ENCODE measurements at regions not wholly inside any gene's neighbourhood (a gene's known extent, or its start where the extent isn't known, plus 50 kb on each side); places are given as distances from the start of the nearest gene placed in this dataset.
A peak's percentile ranks its signal among the peaks of the same experiment; 100 is the strongest.

DNA sequence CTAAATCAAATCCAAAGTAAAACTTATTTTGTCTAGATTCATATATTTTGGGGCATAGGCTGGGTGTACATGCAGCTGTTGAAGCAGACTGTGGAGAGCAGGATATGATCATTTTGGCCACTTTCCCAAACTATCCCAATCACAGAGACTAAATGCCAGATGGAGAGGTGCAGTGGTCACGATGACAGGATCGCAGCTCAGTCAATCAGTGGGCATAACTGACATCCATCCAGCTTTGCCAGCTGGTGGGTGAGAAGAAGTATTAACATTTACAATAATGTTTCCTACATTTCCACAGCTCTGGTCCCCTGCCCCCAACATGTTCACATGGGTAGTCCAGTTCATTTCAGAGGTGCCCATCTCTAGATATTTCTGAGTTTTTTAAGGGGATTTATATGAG, 255.5 kb upstream of the SESN3 start:
- no peak overlapping the region for H3K9ac ChIP-seq (ENCODE audit: low read length)
- no peaks in the 10 kb centered on the region for H3K27me3 ChIP-seq (ENCODE audit: low read length)
- H3K36me3 ChIP-seq (ENCODE audit: insufficient read depth, low read length), result no peaks in the 10 kb centered on the region
- DNase-seq, result no peak
- no peaks in the 10 kb centered on the region for H3K79me2 ChIP-seq (ENCODE audit: low read length)
- no peak overlapping the region for H3K27ac ChIP-seq (ENCODE audit: low read length)
- H3K9me3 ChIP-seq (ENCODE audit: low read length), result no peaks in the 10 kb centered on the region
- no peaks in the 10 kb centered on the region for H3K9me2 ChIP-seq (replicated peaks; ENCODE audit: insufficient read depth, low read length)
- H3K4me1 ChIP-seq (ENCODE audit: low read length), result no peaks in the 10 kb centered on the region
- H4K20me1 ChIP-seq (ENCODE audit: insufficient read depth, low read depth, low read length), result no peaks in the 10 kb centered on the region
- H3K4me3 ChIP-seq (ENCODE audit: low read length), result no peak overlapping the region
- no peak overlapping the region for H2AFZ ChIP-seq (ENCODE audit: low read length)
- H3K4me2 ChIP-seq (ENCODE audit: low read depth, low read length, poor library complexity, severe bottlenecking), result no peak overlapping the region

GRCh38 chr11:95485115-95485900, 254.3 kb upstream of the SESN3 start:
- Histone ChIP-seq H3K36me3 (ENCODE audit: insufficient read depth, low read length) (no peaks in the 10 kb centered on the region), H3K4me3 (ENCODE audit: low read length) (no peak overlapping the region), H3K27me3 (ENCODE audit: low read length) (no peaks in the 10 kb centered on the region), H3K4me1 (ENCODE audit: low read length) (no peaks in the 10 kb centered on the region), H3K9me3 (ENCODE audit: low read length) (no peaks in the 10 kb centered on the region), H3K4me2 (ENCODE audit: low read depth, low read length, poor library complexity, severe bottlenecking) (no peak overlapping the region), H3K27ac (ENCODE audit: low read length) (no peak overlapping the region), H2AFZ (ENCODE audit: low read length) (no peak overlapping the region), H3K79me2 (ENCODE audit: low read length) (no peaks in the 10 kb centered on the region), H3K9ac (ENCODE audit: low read length) (no peak overlapping the region), H3K9me2 (replicated peaks; ENCODE audit: insufficient read depth, low read length) (no peaks in the 10 kb centered on the region), H4K20me1 (ENCODE audit: insufficient read depth, low read depth, low read length) (no peaks in the 10 kb centered on the region)
- no peak for DNase-seq

DNA sequence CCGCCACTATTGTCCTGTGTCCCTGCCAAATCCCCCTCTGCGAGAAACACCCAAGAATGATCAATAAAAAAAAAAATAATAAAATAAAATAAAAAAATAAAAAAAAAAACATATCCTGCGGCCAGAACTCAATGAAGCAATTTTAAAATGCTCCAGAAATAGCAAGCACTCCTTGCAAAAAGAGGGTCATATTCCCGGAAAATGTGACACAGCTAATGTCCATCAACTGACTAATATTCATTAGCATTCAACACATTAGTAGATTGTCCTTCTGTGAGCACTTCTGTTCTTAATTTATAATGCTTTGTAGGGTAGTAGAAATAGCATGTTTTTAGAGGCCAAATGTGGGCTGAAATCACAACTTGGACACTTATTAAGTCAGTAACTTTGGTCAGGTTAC, 252.3 kb upstream of the SESN3 start:
- Histone ChIP-seq H4K20me1 (ENCODE audit: insufficient read depth, low read depth, low read length) (no peaks in the 10 kb centered on the region), H3K27ac (ENCODE audit: low read length) (no peak overlapping the region), H3K9me3 (ENCODE audit: low read length) (no peaks in the 10 kb centered on the region), H2AFZ (ENCODE audit: low read length) (no peak overlapping the region), H3K4me2 (ENCODE audit: low read depth, low read length, poor library complexity, severe bottlenecking) (no peak overlapping the region), H3K4me3 (ENCODE audit: low read length) (no peak overlapping the region), H3K36me3 (ENCODE audit: insufficient read depth, low read length) (no peaks in the 10 kb centered on the region), H3K9me2 (replicated peaks; ENCODE audit: insufficient read depth, low read length) (no peaks in the 10 kb centered on the region), H3K9ac (ENCODE audit: low read length) (no peak overlapping the region), H3K4me1 (ENCODE audit: low read length) (no peaks in the 10 kb centered on the region), H3K79me2 (ENCODE audit: low read length) (no peaks in the 10 kb centered on the region), H3K27me3 (ENCODE audit: low read length) (no peaks in the 10 kb centered on the region)
- DNase-seq, result no peak

DNA sequence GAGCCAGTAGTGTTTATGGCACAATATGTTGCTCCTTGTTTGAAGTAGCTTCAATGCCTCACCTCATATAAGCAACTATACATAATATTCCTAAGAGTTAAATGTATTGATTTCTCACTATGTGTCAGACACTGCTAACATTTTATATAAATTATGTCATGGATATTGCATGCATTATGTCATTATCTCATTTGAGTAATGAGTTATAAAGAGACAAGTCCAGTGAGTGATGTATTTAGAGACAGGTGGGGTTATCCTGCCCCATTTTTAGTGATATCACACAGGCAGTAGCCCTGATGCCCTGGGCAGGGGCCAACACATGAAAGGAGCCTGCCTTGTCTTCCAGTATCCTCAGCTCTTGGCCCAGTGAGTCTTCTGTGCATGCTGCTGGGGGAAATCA, 247.0 kb upstream of the SESN3 start:
- H3K4me3 ChIP-seq (ENCODE audit: low read length), result no peak overlapping the region
- H3K9me3 ChIP-seq (ENCODE audit: low read length), result no peaks in the 10 kb centered on the region
- H3K4me2 ChIP-seq (ENCODE audit: low read depth, low read length, poor library complexity, severe bottlenecking), result no peak overlapping the region
- no peaks in the 10 kb centered on the region for H3K79me2 ChIP-seq (ENCODE audit: low read length)
- no peak overlapping the region for H2AFZ ChIP-seq (ENCODE audit: low read length)
- H3K9ac ChIP-seq (ENCODE audit: low read length), result no peak overlapping the region
- H3K27ac ChIP-seq (ENCODE audit: low read length), result no peak overlapping the region
- DNase-seq, result no peak
- H3K36me3 ChIP-seq (ENCODE audit: insufficient read depth, low read length), result no peaks in the 10 kb centered on the region
- H3K4me1 ChIP-seq (ENCODE audit: low read length), result no peaks in the 10 kb centered on the region
- H3K27me3 ChIP-seq (ENCODE audit: low read length), result no peaks in the 10 kb centered on the region; the same call in 1 of the 2 replicates
- H3K9me2 ChIP-seq (replicated peaks; ENCODE audit: insufficient read depth, low read length), result no peaks in the 10 kb centered on the region
- H4K20me1 ChIP-seq (ENCODE audit: insufficient read depth, low read depth, low read length), result no peaks in the 10 kb centered on the region

GRCh38 chr11:95469258-95469657, 238.3 kb upstream of the SESN3 start:
- no peaks in the 10 kb centered on the region for H3K27me3 ChIP-seq (ENCODE audit: low read length)
- no peak overlapping the region for H3K4me2 ChIP-seq (ENCODE audit: low read depth, low read length, poor library complexity, severe bottlenecking)
- no peaks in the 10 kb centered on the region for H3K36me3 ChIP-seq (ENCODE audit: insufficient read depth, low read length)
- no peak for DNase-seq
- no peak overlapping the region for H2AFZ ChIP-seq (ENCODE audit: low read length)
- no peaks in the 10 kb centered on the region for H3K9me3 ChIP-seq (ENCODE audit: low read length)
- no peaks in the 10 kb centered on the region for H4K20me1 ChIP-seq (ENCODE audit: insufficient read depth, low read depth, low read length)
- no peaks in the 10 kb centered on the region for H3K79me2 ChIP-seq (ENCODE audit: low read length)
- H3K27ac ChIP-seq (ENCODE audit: low read length), result no peak overlapping the region
- H3K4me1 ChIP-seq (ENCODE audit: low read length), result no peaks in the 10 kb centered on the region
- no peak overlapping the region for H3K9ac ChIP-seq (ENCODE audit: low read length)
- H3K9me2 ChIP-seq (replicated peaks; ENCODE audit: insufficient read depth, low read length), result no peaks in the 10 kb centered on the region
- H3K4me3 ChIP-seq (ENCODE audit: low read length), result no peak overlapping the region

- H3K4me3 ChIP-seq (ENCODE audit: low read length), result no peak overlapping the region
- no peaks in the 10 kb centered on the region for H3K36me3 ChIP-seq (ENCODE audit: insufficient read depth, low read length)
- no peak overlapping the region for H3K27ac ChIP-seq (ENCODE audit: low read length)
- no peak overlapping the region for H2AFZ ChIP-seq (ENCODE audit: low read length)
- no peak overlapping the region for H3K4me2 ChIP-seq (ENCODE audit: low read depth, low read length, poor library complexity, severe bottlenecking)
- H3K79me2 ChIP-seq (ENCODE audit: low read length), result no peaks in the 10 kb centered on the region
- no peak for DNase-seq
- H3K9ac ChIP-seq (ENCODE audit: low read length), result no peak overlapping the region
- H4K20me1 ChIP-seq (ENCODE audit: insufficient read depth, low read depth, low read length), result no peaks in the 10 kb centered on the region
- H3K9me3 ChIP-seq (ENCODE audit: low read length), result no peaks in the 10 kb centered on the region
- H3K9me2 ChIP-seq (replicated peaks; ENCODE audit: insufficient read depth, low read length), result no peaks in the 10 kb centered on the region
- 0 out of 2 replicates have a peak, but pooled peaks cover 2% of the 10 kb centered on the region for H3K27me3 ChIP-seq (ENCODE audit: low read length)
- H3K4me1 ChIP-seq (ENCODE audit: low read length), result peaks cover 8% of the 10 kb centered on the region
Measured at GRCh38 chr11:95466416-95466815, 235.4 kb upstream of the SESN3 start.

GRCh38 chr11:95465887-95466286, 234.9 kb upstream of the SESN3 start:
- no peak overlapping the region for H3K4me2 ChIP-seq (ENCODE audit: low read depth, low read length, poor library complexity, severe bottlenecking)
- DNase-seq, result no peak
- no peak overlapping the region for H3K9ac ChIP-seq (ENCODE audit: low read length)

DNA sequence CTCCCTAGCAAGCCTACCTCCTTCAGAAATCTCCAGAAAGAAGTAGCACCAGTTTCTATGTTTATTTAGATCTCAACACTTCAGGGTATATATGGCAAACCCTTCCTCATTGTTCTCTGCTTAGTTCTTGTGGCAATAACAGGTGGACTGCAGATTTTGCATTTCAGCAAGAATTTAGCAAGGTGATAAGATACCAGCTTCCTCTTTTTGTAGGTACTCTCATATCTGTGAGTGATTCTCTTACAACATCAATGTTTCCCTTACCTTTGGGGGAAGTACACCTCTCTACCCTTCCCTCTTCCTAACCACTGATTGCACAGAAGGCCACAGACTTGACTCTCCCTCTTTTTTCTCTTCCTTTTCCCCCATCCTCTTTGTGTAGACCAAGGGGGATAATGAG, 230.9 kb upstream of the SESN3 start:
- H3K27me3 ChIP-seq (ENCODE audit: low read length), result peaks cover 6% of the 10 kb centered on the region; the same call in 1 of the 2 replicates
- H3K4me3 ChIP-seq (ENCODE audit: low read length), result no peak overlapping the region
- no peak overlapping the region for H3K4me2 ChIP-seq (ENCODE audit: low read depth, low read length, poor library complexity, severe bottlenecking)
- H3K9me3 ChIP-seq (ENCODE audit: low read length), result no peaks in the 10 kb centered on the region
- peak; percentile 69 for DNase-seq
- H3K79me2 ChIP-seq (ENCODE audit: low read length), result no peaks in the 10 kb centered on the region
- peaks cover 10% of the 10 kb centered on the region for H3K4me1 ChIP-seq (ENCODE audit: low read length)
- no peaks in the 10 kb centered on the region for H3K9me2 ChIP-seq (replicated peaks; ENCODE audit: insufficient read depth, low read length)
- H2AFZ ChIP-seq (ENCODE audit: low read length), result no peak overlapping the region
- H3K27ac ChIP-seq (ENCODE audit: low read length), result no peak overlapping the region
- H3K36me3 ChIP-seq (ENCODE audit: insufficient read depth, low read length), result no peaks in the 10 kb centered on the region
- H3K9ac ChIP-seq (ENCODE audit: low read length), result no peak overlapping the region
- no peaks in the 10 kb centered on the region for H4K20me1 ChIP-seq (ENCODE audit: insufficient read depth, low read depth, low read length)

More at GRCh38 chr11:95465887-95466286, 234.9 kb upstream of the SESN3 start:
- Histone ChIP-seq H3K27me3 (ENCODE audit: low read length) (peaks cover 6% of the 10 kb centered on the region; the same call in 1 of the 2 replicates), H3K9me3 (ENCODE audit: low read length) (no peaks in the 10 kb centered on the region), H3K9me2 (replicated peaks; ENCODE audit: insufficient read depth, low read length) (no peaks in the 10 kb centered on the region), H3K4me3 (ENCODE audit: low read length) (no peak overlapping the region), H4K20me1 (ENCODE audit: insufficient read depth, low read depth, low read length) (no peaks in the 10 kb centered on the region), H3K4me1 (ENCODE audit: low read length) (peaks cover 10% of the 10 kb centered on the region), H3K79me2 (ENCODE audit: low read length) (no peaks in the 10 kb centered on the region), H3K36me3 (ENCODE audit: insufficient read depth, low read length) (no peaks in the 10 kb centered on the region), H2AFZ (ENCODE audit: low read length) (no peak overlapping the region), H3K27ac (ENCODE audit: low read length) (no peak overlapping the region)
